Effector memory CD4-positive, alpha-beta T cell (primary cell): ENCODE measurements at regions not wholly inside any gene's neighbourhood (a gene's known extent, or its start where the extent isn't known, plus 50 kb on each side); places are given as distances from the start of the nearest gene placed in this dataset.
"Not testable (repeated sequence)": the region's sequence is repeated elsewhere in the genome, so short reads cannot be mapped to it uniquely, and the experiment has no call there.

Experiments
- DNase-seq, 3 donors: peaks; one replicate each; pipeline ENCODE4 v3.0.0-alpha.2; 2020
- H3K27ac ChIP-seq: 2 replicates; pipeline ENCODE4 v1.7.0; 2013; ENCODE audit warnings: mild to moderate bottlenecking, low read length, moderate library complexity; ENCODE audit not compliant: insufficient read depth, poor library complexity, severe bottlenecking
- H3K27me3 ChIP-seq: replicated peaks from 2 replicates; pipeline ENCODE4 v1.7.0; 2013; ENCODE audit warnings: mild to moderate bottlenecking, low read length; ENCODE audit not compliant: insufficient read depth, control insufficient read depth, poor library complexity, severe bottlenecking
- H3K36me3 ChIP-seq: 2 replicates; pipeline ENCODE4 v1.7.0; 2013; ENCODE audit warnings: mild to moderate bottlenecking, low read length, moderate library complexity; ENCODE audit not compliant: control insufficient read depth, insufficient read depth
- H3K4me1 ChIP-seq: 2 replicates; pipeline ENCODE4 v1.7.0; 2013; ENCODE audit warnings: low read length, mild to moderate bottlenecking; ENCODE audit not compliant: control insufficient read depth, insufficient read depth, poor library complexity, severe bottlenecking
- H3K4me3 ChIP-seq: 2 replicates; pipeline ENCODE4 v1.7.0; 2013; ENCODE audit warnings: low read length, low read depth, mild to moderate bottlenecking; ENCODE audit not compliant: insufficient read depth, poor library complexity, severe bottlenecking
- H3K9me3 ChIP-seq: 2 replicates; pipeline ENCODE4 v1.7.0; 2013; ENCODE audit warnings: mild to moderate bottlenecking, low read length, moderate library complexity; ENCODE audit not compliant: control insufficient read depth

DNA sequence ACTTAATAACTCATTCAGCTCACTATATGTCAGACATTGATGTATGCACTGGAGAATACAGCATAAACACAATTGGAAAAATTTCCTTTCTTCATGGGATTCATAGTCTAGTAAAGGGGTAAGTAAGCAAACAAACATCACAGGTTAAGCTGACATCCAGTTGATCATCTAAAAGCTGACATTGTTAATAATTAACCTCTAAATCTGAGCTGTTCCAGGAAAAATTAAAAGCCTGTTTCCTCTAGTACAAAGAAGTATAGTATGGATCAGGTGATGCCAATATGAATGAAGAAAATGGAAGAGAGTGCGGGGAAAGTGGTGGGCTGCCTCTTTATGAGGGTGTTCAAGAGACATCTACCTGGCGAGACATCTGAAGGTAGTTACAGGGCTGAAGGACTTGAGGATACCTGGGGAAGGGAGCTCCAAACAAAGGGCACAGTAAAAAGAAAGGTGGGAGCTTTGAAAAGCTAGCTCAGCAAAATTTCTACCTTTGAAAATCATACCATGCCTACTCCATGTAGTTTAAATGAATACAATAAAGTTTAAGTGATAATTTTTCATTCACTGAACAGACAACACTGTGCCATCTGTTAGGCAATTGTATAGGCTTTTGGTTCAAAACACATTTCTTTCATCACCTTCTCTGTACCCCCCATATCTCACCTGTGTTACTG, 619.3 kb downstream of the TRIB2 start:
- Histone ChIP-seq H3K27ac (no peak overlapping the region), H3K4me1 (no peaks in the 10 kb centered on the region), H3K36me3 (no peaks in the 10 kb centered on the region), H3K27me3 (no peaks in the 10 kb centered on the region), H3K4me3 (no peak overlapping the region), H3K9me3 (no peaks in the 10 kb centered on the region)
- no peak for DNase-seq

DNA sequence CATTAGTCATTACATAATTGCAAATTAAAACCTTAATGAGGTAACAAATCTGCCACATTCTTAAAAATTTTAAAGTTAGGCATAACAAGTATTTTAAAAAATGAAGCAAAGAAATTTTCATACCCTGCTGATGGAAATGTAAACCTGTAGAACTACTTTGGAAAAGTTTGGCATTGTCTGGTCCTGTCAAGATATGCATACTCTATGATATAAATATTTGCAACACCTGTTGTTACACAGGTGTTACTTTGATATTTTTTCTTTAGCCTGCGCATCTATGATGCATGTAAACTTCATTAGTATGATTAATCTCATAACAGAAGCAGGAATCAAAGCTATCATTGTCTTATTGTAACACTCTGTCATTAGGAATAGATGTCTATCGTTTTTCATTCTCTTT, 634.3 kb downstream of the TRIB2 start:
- H3K27me3 ChIP-seq: no peaks in the 10 kb centered on the region
- H3K9me3 ChIP-seq: no peaks in the 10 kb centered on the region
- H3K4me1 ChIP-seq: no peaks in the 10 kb centered on the region
- H3K27ac ChIP-seq: no peak overlapping the region
- H3K4me3 ChIP-seq: no peak overlapping the region
- DNase-seq: no peak
- H3K36me3 ChIP-seq: no peaks in the 10 kb centered on the region

DNA sequence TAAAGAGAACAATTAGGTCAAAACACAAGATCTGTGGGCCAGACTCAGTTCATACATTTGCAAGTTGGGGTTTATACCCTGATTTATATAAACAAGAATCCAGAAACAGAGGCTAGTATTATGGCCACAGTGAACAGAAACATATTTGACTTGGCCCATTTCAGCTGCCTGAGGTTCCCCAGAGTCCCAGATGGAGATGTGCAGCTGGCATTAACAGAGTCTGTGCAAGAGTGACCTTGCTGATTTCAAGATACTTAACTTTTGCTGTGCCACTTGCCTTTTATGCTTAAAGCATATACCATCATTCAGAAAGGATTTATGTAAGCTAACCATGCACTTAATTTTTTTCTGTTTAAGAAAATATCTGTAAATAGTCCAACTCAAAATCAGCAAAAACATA, 636.3 kb downstream of the TRIB2 start:
- no peak for DNase-seq
- H3K9me3 ChIP-seq: no peaks in the 10 kb centered on the region

DNA sequence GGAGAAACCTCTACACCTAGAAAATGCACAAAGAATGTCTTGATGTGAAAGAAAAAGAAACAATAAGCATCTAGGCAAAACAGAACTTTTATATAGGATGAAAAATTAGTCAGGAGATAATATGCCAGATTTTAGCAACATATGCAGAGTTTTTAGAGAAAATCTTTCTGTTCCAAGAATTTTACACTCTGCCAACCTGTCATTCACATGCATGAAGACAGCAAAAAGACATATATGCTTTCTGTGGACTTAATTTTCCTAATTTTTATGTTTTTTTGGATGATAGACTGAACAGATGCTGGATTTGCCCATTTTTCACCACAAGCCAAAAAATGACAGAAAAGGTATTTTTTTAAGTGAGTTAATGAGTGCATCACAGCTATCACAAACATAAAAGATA, 637.3 kb downstream of the TRIB2 start:
- Histone ChIP-seq H3K9me3 (no peaks in the 10 kb centered on the region), H3K36me3 (no peaks in the 10 kb centered on the region), H3K27ac (no peak overlapping the region), H3K4me3 (no peak overlapping the region), H3K27me3 (no peaks in the 10 kb centered on the region), H3K4me1 (no peaks in the 10 kb centered on the region)
- DNase-seq: no peak

More for the DNA sequence above, 636.3 kb downstream of the TRIB2 start:
- Histone ChIP-seq H3K4me3 (no peak overlapping the region), H3K27ac (no peak overlapping the region), H3K36me3 (no peaks in the 10 kb centered on the region), H3K27me3 (no peaks in the 10 kb centered on the region), H3K4me1 (no peaks in the 10 kb centered on the region)

DNA sequence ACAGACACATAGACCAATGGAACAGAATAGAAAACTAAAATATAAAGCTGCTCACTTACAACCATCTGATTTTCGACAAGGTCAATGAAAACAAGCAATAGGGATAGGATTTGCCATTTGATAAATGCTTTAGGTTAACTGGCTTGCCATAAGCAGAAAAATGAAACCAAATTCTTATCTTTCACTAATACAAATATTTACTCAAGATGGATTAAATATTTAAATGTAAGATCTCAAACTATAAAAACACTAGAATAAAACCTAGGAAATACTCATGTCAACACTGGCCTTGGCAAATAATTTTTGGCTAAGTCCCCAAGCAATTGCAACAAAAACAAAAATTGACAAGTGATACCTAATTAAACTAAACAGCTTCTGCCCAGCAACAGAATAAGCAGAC, 665.2 kb downstream of the TRIB2 start:
- not testable (repeated sequence) for H3K27me3 ChIP-seq, H3K4me1 ChIP-seq, H3K27ac ChIP-seq, DNase-seq, H3K4me3 ChIP-seq, H3K36me3 ChIP-seq, H3K9me3 ChIP-seq

DNA sequence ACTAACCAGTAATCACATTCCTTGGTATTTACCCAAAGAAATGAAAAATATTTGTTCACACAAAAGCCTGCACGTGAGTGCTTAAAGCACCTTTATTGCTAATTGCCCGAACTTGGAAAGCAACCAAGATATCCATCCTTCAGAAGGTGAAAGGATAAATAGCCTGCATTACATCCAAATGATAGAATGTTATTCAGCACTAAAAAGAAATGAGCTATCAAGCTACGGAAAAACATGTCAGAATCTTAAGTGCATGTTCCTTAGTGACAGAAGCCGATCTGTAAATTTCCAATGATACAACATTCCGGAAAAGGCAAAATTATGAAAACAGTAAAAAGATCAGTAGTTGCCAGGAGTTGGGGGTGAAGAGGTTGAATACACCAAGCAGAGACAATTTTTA, 672.4 kb downstream of the TRIB2 start:
- H3K4me3 ChIP-seq, H3K27me3 ChIP-seq, H3K36me3 ChIP-seq, H3K27ac ChIP-seq, H3K4me1 ChIP-seq, H3K9me3 ChIP-seq, DNase-seq: not testable (repeated sequence)

DNA sequence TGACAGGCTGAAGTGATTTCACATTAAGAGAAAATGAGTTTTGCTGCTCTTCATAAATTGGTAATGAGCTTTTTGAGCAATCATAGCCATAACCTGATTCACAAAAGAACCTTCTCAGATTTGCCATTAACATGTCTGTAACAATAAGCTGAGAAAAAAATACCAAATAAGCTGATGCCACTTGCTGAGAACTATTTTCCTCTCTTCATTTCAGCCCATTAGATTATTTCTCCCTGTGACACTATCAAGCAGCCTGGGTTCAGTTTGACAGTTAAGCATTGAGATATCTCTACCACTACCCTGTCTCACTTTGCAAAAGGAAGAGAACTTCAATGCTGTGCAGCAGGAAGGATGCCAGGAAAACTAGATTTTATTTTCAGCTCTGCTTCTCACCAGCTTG, 673.9 kb downstream of the TRIB2 start:
- Histone ChIP-seq H3K36me3 (no peaks in the 10 kb centered on the region), H3K9me3 (no peaks in the 10 kb centered on the region), H3K27me3 (no peaks in the 10 kb centered on the region), H3K27ac (no peak overlapping the region), H3K4me3 (no peak overlapping the region), H3K4me1 (no peaks in the 10 kb centered on the region)
- DNase-seq: no peak

DNA sequence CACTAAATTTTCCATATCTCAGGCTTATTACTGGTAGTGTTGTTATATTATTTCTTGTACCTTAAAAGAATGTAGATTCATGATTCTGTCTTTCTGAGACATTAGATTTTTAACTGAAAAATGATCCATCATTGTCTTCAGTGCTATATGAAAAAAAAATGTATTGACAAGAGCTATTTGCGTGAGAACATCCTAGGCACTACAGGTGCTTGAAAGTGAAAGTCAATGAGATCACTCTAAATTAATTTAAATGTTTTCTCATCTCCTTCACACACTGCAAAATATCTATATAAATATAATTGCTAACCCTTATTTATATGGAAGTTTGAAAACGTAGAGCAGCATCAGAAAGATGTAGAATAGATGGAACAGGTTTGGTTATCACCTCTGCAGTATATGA, 684.6 kb downstream of the TRIB2 start:
- Histone ChIP-seq H3K4me1 (no peaks in the 10 kb centered on the region), H3K27ac (no peak overlapping the region), H3K9me3 (no peaks in the 10 kb centered on the region), H3K36me3 (no peaks in the 10 kb centered on the region), H3K4me3 (no peak overlapping the region), H3K27me3 (no peaks in the 10 kb centered on the region)
- DNase-seq: no peak

DNA sequence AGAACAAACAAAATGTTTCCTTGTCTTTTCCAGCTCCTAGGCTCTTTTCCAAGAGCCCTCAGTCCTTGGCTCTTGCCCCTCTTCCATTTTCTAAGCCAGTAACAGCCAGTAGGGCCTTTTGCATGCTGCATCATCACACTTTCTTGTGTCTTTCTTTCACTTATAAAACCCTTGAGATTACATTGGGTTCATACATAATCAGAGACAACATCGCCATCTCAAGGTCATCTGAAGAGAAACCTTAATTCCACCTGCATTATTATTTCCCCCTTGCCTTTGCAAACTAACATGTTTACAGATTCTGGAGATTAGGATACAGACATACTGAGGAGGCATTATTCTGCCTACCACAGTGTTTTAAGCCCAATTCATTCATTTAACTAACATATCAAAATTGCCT, 697.3 kb downstream of the TRIB2 start:
- H3K36me3 ChIP-seq: no peaks in the 10 kb centered on the region
- no peaks in the 10 kb centered on the region for H3K27me3 ChIP-seq
- H3K27ac ChIP-seq: no peak overlapping the region
- H3K9me3 ChIP-seq: no peaks in the 10 kb centered on the region
- no peak for DNase-seq
- H3K4me3 ChIP-seq: no peak overlapping the region
- H3K4me1 ChIP-seq: no peaks in the 10 kb centered on the region

DNA sequence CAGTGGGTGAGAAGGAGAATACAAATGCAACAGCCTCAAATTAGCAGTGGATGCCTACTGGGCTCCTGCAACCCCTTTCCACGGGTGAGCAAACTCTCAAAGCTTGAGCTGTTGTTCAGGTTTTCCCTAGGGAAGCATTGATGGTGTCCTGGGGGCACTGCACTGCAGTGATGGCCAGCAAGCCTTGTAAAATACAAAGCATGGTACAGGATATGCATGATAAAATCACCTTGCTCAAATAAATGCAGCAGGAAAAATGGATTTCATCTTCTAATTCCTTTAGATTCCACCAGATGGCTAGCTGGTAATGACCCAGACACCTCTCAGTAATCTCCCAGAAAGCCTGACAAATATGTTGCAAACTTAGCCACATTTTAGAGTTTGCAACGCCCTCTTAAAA, 698.2 kb downstream of the TRIB2 start:
- DNase-seq: no peak
- H3K27ac ChIP-seq: no peak overlapping the region
- no peak overlapping the region for H3K4me3 ChIP-seq
- no peaks in the 10 kb centered on the region for H3K9me3 ChIP-seq
- no peaks in the 10 kb centered on the region for H3K27me3 ChIP-seq
- no peaks in the 10 kb centered on the region for H3K4me1 ChIP-seq
- no peaks in the 10 kb centered on the region for H3K36me3 ChIP-seq
